Kidney (tissue), 13 donors: ENCODE measurements at regions not wholly inside any gene's neighbourhood (a gene's known extent, or its start where the extent isn't known, plus 50 kb on each side); places are given as distances from the start of the nearest gene placed in this dataset.
"Not testable (repeated sequence)": the region's sequence is repeated elsewhere in the genome, so short reads cannot be mapped to it uniquely, and the experiment has no call there.

Experiments
- DNase-seq, 5 donors: peaks; one replicate each; pipeline ENCODE4 v3.0.0-alpha.2; 2013 to 2020
- FAIRE-seq: peaks from 2 replicates; lab custom pipeline; 2012; peaks lifted over from hg19 to GRCh38; lab: Jason Lieb, UNC
- H3K27ac ChIP-seq, 2 donors: one replicate each; pipeline ENCODE4 v1.7.0; 2013; ENCODE audit warnings: low read depth in 2 of 2, low read length in 2 of 2, inconsistent platforms in 1 of 2
- H3K27me3 ChIP-seq: one replicate; pipeline ENCODE4 v1.7.1; 2013; ENCODE audit warnings: low read length, inconsistent platforms; ENCODE audit not compliant: control insufficient read depth, insufficient read depth
- H3K36me3 ChIP-seq, 3 donors: one replicate each; pipeline versions ENCODE4 v1.7.0 to v1.7.1; 2013; ENCODE audit warnings: low read length in 3 of 3, control low read depth in 1 of 3, inconsistent platforms in 1 of 3; ENCODE audit not compliant: insufficient read depth in 3 of 3, control insufficient read depth in 2 of 3
- H3K4me1 ChIP-seq, 3 donors: one replicate each; pipeline versions ENCODE4 v1.7.0 to v1.7.1; 2013; ENCODE audit warnings: low read length in 3 of 3, inconsistent platforms in 1 of 3, low read depth in 1 of 3; ENCODE audit not compliant: control insufficient read depth in 2 of 3, insufficient read depth in 2 of 3
- H3K4me3 ChIP-seq, 3 donors: one replicate each; pipeline versions ENCODE4 v1.7.0 to v1.8.1; 2013; ENCODE audit warnings: low read length in 3 of 3, control low read depth in 1 of 3, inconsistent platforms in 1 of 3
- H3K9ac ChIP-seq, 3 donors: one replicate each; pipeline versions ENCODE4 v1.7.0 to v1.7.1; 2013; ENCODE audit warnings: low read length in 3 of 3, control low read depth in 1 of 3, inconsistent platforms in 1 of 3
- H3K9me3 ChIP-seq, 3 donors: one replicate each; pipeline versions ENCODE4 v1.7.0 to v1.7.1; 2013; ENCODE audit warnings: low read length in 3 of 3, control low read depth in 1 of 3, inconsistent platforms in 1 of 3; ENCODE audit not compliant: control insufficient read depth in 2 of 3, insufficient read depth in 1 of 3
- CTCF ChIP-seq: IDR thresholded peaks from 3 replicates; pipeline ENCODE4 v1.5.1; 2012; ENCODE audit warnings: mild to moderate bottlenecking, moderate library complexity, borderline replicate concordance; ENCODE audit not compliant: insufficient read depth; ENCODE audit errors: extremely low read depth
- intact Hi-C: fragments of 100-400 bp; cut with DNase I; formaldehyde crosslinking; loops from one replicate; pipeline ENCODE4 v1.11.1; 2022
- donor health status: control.
- donor health status: control.
- donor health status: control.
- donor health status: control.
- donor health status: control.
- donor health status: DM: yes; HTN: yes; CAD: no.
- donor health status: Normal renal cell carcinoma (clear cell type).

- FAIRE-seq, H3K4me1 ChIP-seq, H3K27me3 ChIP-seq, H3K36me3 ChIP-seq, intact Hi-C loops, H3K9ac ChIP-seq, H3K9me3 ChIP-seq, H3K4me3 ChIP-seq, H3K27ac ChIP-seq, DNase-seq: not testable (repeated sequence)
Measured at GRCh38 chr7:150053396-150053795, 179.6 kb downstream of the ATP6V0E2 start.

- H3K4me3 ChIP-seq, FAIRE-seq, H3K27ac ChIP-seq, H3K27me3 ChIP-seq, H3K9me3 ChIP-seq, DNase-seq, H3K9ac ChIP-seq, H3K4me1 ChIP-seq, H3K36me3 ChIP-seq, intact Hi-C loops: not testable (repeated sequence)
Measured at GRCh38 chr7:150054242-150054641, 180.5 kb downstream of the ATP6V0E2 start.

GRCh38 chr7:150060259-150061221, 186.8 kb downstream of the ATP6V0E2 start:
- peak in 1 of 5 donors; percentile 92 for DNase-seq
- TF ChIP-seq CTCF, result peak; percentile 38
- H3K9me3 ChIP-seq, H3K4me3 ChIP-seq, H3K27ac ChIP-seq, H3K4me1 ChIP-seq, H3K27me3 ChIP-seq, H3K36me3 ChIP-seq, intact Hi-C loops, FAIRE-seq, H3K9ac ChIP-seq: not testable (repeated sequence)

GRCh38 chr7:150063195-150063594, 189.4 kb downstream of the ATP6V0E2 start:
- H3K4me3 ChIP-seq, intact Hi-C loops: not testable (repeated sequence)

GRCh38 chr7:150069555-150070313, 196.0 kb downstream of the ATP6V0E2 start:
- DNase-seq, H3K36me3 ChIP-seq, intact Hi-C loops, H3K27ac ChIP-seq, H3K4me1 ChIP-seq, H3K9ac ChIP-seq, H3K4me3 ChIP-seq, H3K27me3 ChIP-seq, FAIRE-seq, H3K9me3 ChIP-seq: not testable (repeated sequence)

More at GRCh38 chr7:150063195-150063594, 189.4 kb downstream of the ATP6V0E2 start:
- H3K9ac ChIP-seq, H3K9me3 ChIP-seq, H3K27me3 ChIP-seq, DNase-seq, H3K27ac ChIP-seq, FAIRE-seq, H3K36me3 ChIP-seq, H3K4me1 ChIP-seq: not testable (repeated sequence)

GRCh38 chr7:150077543-150077942, 203.8 kb downstream of the ATP6V0E2 start:
- FAIRE-seq, H3K4me3 ChIP-seq, DNase-seq, H3K36me3 ChIP-seq, H3K9me3 ChIP-seq, H3K27me3 ChIP-seq, H3K4me1 ChIP-seq, H3K9ac ChIP-seq, H3K27ac ChIP-seq, intact Hi-C loops: not testable (repeated sequence)

- H3K27ac ChIP-seq, H3K9ac ChIP-seq, intact Hi-C loops, H3K9me3 ChIP-seq, H3K4me1 ChIP-seq, FAIRE-seq, DNase-seq, H3K27me3 ChIP-seq, H3K36me3 ChIP-seq, H3K4me3 ChIP-seq: not testable (repeated sequence)
Measured at GRCh38 chr7:150081865-150082264, 208.1 kb downstream of the ATP6V0E2 start.
